ENCODE measurements at regions not wholly inside any gene's neighbourhood (a gene's known extent, or its start where the extent isn't known, plus 50 kb on each side); places are given as distances from the start of the nearest gene placed in this dataset.
A peak's percentile ranks its signal among the peaks of the same experiment; 100 is the strongest.

- DNase-seq (ENCODE audit: low read depth in 2 of 2) = no peak
Measured at GRCh38 chr10:4688601-4689000, 137.4 kb upstream of the AKR1E2 start.

GRCh38 chr10:4688168-4688567 is 137.8 kb upstream of the AKR1E2 start:
- DNase-seq (ENCODE audit: low read depth in 2 of 2) = no peak

- DNase-seq (ENCODE audit: low read depth in 2 of 2) = no peak
Measured at GRCh38 chr10:4687397-4687796, 138.6 kb upstream of the AKR1E2 start.

GRCh38 chr10:4686644-4686996 is 139.4 kb upstream of the AKR1E2 start:
- DNase-seq (ENCODE audit: low read depth in 2 of 2) = peak in 1 of 2 experiments; percentile 24

- no peak for DNase-seq (ENCODE audit: low read depth in 2 of 2)
Measured at GRCh38 chr10:4685904-4686643, 139.9 kb upstream of the AKR1E2 start.

GRCh38 chr10:4685491-4685890 is 140.5 kb upstream of the AKR1E2 start:
- DNase-seq (ENCODE audit: low read depth in 2 of 2) = no peak

GRCh38 chr10:4684434-4684833 is 141.6 kb upstream of the AKR1E2 start:
- no peak for DNase-seq (ENCODE audit: low read depth in 2 of 2)

GRCh38 chr10:4683838-4684237 is 142.2 kb upstream of the AKR1E2 start:
- DNase-seq (ENCODE audit: low read depth in 2 of 2) = no peak

- no peak for DNase-seq (ENCODE audit: low read depth in 2 of 2)
Measured at GRCh38 chr10:4683137-4683536, 142.9 kb upstream of the AKR1E2 start.

- no peak for DNase-seq (ENCODE audit: low read depth in 2 of 2)
Measured at GRCh38 chr10:4678951-4679671, 146.9 kb upstream of the AKR1E2 start.

- no peak for DNase-seq (ENCODE audit: low read depth in 2 of 2)
Measured at GRCh38 chr10:4678023-4678950, 147.7 kb upstream of the AKR1E2 start.

- DNase-seq (ENCODE audit: low read depth in 2 of 2) = no peak
Measured at GRCh38 chr10:4677296-4678021, 148.5 kb upstream of the AKR1E2 start.

GRCh38 chr10:4676566-4676965 is 149.4 kb upstream of the AKR1E2 start:
- DNase-seq (ENCODE audit: low read depth in 2 of 2) = no peak

- no peak for DNase-seq (ENCODE audit: low read depth in 2 of 2)
Measured at GRCh38 chr10:4675808-4676207, 150.2 kb upstream of the AKR1E2 start.

- no peak for DNase-seq (ENCODE audit: low read depth in 2 of 2)
Measured at GRCh38 chr10:4673279-4674040, 152.5 kb upstream of the AKR1E2 start.

- DNase-seq (ENCODE audit: low read depth in 2 of 2) = no peak
Measured at GRCh38 chr10:4672201-4672600, 153.8 kb upstream of the AKR1E2 start.

GRCh38 chr10:4671451-4672145 is 154.4 kb upstream of the AKR1E2 start:
- DNase-seq (ENCODE audit: low read depth in 2 of 2) = no peak

- DNase-seq (ENCODE audit: low read depth in 2 of 2) = no peak
Measured at GRCh38 chr10:4670737-4671136, 155.3 kb upstream of the AKR1E2 start.

GRCh38 chr10:4669585-4669984 is 156.4 kb upstream of the AKR1E2 start:
- no peak for DNase-seq (ENCODE audit: low read depth in 2 of 2)
